ENCODE measurements at regions not wholly inside any gene's neighbourhood (a gene's known extent, or its start where the extent isn't known, plus 50 kb on each side); places are given as distances from the start of the nearest gene placed in this dataset.
A peak's percentile ranks its signal among the peaks of the same experiment; 100 is the strongest.

DNA sequence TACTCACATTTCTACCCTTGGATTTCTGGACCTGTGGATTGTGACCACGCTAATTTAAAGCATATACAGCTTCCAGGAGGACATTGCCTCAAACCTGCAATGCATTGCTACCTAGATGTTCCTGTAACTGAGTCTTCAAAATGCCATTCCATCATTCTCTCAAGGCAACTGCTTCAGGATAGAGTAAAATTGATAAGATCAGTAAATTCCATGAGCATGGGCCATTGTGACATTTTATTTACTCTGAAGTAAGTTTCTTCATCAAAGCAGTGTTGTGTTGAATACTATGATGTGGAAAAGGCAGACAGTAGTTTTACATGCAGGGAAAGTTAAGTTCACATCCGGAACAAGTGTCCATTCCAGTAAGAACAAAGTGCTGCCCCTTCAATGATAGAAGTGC lies 991.0 kb downstream of the ARAP2 start:
- ATAC-seq, result no peak
- intact Hi-C loops (cut with DNase I), result no loop called here

GRCh38 chr4:35286434-35286833 lies 957.9 kb downstream of the ARAP2 start:
- intact Hi-C loops (cut with DNase I), result no loop called here
- no peak for ATAC-seq
- DNase-seq (ENCODE audit: missing footprints), result no peak

More for the DNA sequence above, 991.0 kb downstream of the ARAP2 start:
- DNase-seq (ENCODE audit: missing footprints), result no peak

DNA sequence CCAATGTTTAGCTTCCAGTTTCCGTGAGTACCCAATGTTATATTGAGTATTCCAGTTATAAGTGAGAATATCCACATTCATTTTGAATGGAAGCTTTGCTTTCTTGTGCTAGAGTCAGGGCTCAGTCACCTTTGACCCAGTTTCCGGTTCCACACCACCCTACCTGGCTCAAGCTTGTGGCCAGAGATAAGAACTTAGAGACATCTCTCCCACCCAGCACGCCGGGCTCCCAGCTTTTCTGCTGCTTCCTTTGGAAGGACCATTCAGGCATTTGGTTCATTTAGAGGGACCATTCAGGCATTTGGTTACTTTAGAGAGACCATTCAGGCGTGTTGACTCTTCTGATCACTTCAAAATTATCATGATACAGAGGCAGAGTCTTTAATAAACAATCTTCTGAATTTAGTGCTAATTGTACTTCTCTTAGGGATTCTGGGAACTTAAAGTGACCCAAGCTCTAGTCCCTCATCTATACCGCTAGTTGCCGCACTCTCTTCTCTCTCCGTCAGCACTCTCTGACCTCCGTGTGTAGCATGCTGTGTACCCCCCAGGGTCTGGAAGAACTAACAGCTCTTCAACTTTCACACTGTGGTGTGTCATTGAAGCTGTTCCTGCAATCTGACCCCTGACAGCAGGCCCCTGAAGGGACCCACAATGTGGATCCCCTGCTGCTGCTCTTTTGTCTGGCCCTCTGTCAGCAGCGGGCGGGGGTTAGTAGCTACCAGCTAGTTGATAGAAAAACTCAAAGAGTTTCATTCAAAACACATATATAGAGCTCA lies 943.1 kb downstream of the ARAP2 start:
- intact Hi-C loops (cut with DNase I), result no loop called here
- peak; percentile 55 for DNase-seq (ENCODE audit: missing footprints)
- no peak for ATAC-seq

GRCh38 chr4:35315419-35315818 lies 928.9 kb downstream of the ARAP2 start:
- ATAC-seq, result no peak
- no peak for DNase-seq (ENCODE audit: missing footprints)
- intact Hi-C loops (cut with DNase I), result no loop called here

GRCh38 chr4:35325908-35326453 lies 918.3 kb downstream of the ARAP2 start:
- no peak for ATAC-seq

DNA sequence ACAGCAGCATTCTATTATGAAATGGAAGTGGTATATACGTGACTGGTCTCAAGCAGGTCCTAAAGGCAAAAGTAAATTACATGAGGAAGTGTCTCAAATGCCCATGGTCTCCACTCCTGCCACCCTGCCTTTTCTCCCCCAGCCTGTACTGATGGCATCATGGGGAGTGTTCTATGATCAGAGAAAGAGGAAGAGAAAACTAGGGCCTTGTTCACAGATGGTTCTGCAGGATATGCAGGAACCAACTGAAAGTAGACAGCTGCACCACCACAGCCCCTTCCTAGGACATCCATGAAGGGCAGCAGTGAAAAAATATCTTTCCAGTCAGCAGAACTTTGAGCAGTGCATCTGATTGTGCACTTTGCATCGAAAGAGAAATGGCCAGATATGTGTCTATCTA lies 901.5 kb downstream of the ARAP2 start:
- ATAC-seq, result no peak
- intact Hi-C loops (cut with DNase I), result no loop called here

More at GRCh38 chr4:35325908-35326453, 918.3 kb downstream of the ARAP2 start:
- intact Hi-C loops (cut with DNase I), result no loop called here
- DNase-seq (ENCODE audit: missing footprints), result no peak

GRCh38 chr4:35347276-35347675 lies 897.0 kb downstream of the ARAP2 start:
- ATAC-seq (no peak), DNase-seq (ENCODE audit: missing footprints) (no peak)
- intact Hi-C loops (cut with DNase I), result no loop called here

More for the DNA sequence above, 901.5 kb downstream of the ARAP2 start:
- no peak for DNase-seq (ENCODE audit: missing footprints)

DNA sequence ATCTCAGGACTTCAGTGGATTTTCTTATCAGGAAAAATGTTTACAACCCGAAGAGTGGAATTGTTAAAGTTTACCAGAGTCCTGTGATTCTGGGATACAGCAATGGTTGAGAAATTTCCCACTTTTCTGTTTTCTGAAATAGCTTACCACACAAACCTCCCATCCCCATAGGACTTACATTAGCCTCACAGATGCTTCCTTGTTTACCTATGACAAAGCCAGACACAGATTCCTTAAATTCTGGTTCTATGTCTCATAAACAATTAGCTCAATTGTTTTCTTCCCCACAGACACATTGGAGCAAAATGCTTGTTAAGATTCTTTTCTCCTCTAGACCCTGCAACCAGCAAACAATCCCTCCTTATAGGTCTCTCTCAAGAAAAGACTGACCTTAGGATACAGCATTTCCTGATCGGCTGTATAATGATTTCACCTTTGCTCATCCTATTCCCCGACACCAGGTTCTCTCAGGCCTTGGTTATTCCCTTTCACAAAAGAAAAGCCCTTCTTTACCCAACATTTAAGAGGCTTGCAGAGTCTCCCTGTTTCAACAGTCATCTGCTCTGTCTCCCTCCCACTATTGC lies 886.2 kb downstream of the ARAP2 start:
- no peak for ATAC-seq

GRCh38 chr4:35364321-35364870 lies 879.9 kb downstream of the ARAP2 start:
- intact Hi-C loops (cut with DNase I), result no loop called here
- no peak for DNase-seq (ENCODE audit: missing footprints)
- no peak for ATAC-seq

More for the DNA sequence above, 886.2 kb downstream of the ARAP2 start:
- no peak for DNase-seq (ENCODE audit: missing footprints)
- intact Hi-C loops (cut with DNase I), result no loop called here

- intact Hi-C loops (cut with DNase I), result no loop called here
- DNase-seq (ENCODE audit: missing footprints), result no peak
- ATAC-seq, result no peak
Observed at GRCh38 chr4:35365186-35365585, 879.1 kb downstream of the ARAP2 start.

DNA sequence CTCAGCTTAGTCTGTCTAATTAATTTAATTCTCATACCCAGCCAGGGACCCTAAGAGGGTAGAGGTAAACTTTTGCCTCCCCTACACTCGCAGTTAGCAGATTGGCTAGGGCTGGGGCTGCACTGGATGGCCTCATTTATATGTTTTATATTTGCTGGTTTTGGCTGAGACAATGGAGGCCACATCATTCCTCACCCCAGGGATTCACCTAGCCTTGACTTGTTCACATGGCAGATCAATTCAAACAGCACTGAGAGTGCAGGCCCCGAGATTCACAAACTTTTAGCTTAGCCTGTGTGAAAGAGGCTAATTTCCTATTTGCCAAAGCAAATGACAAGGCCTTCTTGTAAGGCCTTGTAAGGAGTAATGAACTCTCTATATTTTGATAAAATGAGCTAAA lies 844.4 kb downstream of the ARAP2 start:
- intact Hi-C loops (cut with DNase I), result no loop called here
- DNase-seq (ENCODE audit: missing footprints), result no peak

DNA sequence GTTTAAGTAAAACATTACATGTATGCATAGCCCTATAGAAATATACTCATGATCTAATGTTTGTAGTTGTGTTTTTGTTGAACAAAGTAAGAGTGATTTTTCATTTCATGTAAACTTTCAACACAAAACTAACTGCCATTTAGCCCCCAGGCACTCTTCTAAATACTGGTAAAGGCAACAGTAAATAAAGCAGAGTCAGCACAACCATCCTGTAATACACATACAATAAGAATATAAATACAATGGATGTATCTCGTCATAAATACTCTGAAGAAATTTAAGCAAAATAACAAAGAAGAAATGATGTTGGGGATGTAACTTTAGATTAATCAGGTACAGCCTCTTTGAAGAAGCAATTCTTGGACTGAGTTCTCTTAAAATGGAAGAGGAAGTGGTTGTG lies 821.2 kb downstream of the ARAP2 start:
- intact Hi-C loops (cut with DNase I), result no loop called here
- ATAC-seq (no peak), DNase-seq (ENCODE audit: missing footprints) (no peak)

More for the DNA sequence above, 844.4 kb downstream of the ARAP2 start:
- ATAC-seq, result no peak

DNA sequence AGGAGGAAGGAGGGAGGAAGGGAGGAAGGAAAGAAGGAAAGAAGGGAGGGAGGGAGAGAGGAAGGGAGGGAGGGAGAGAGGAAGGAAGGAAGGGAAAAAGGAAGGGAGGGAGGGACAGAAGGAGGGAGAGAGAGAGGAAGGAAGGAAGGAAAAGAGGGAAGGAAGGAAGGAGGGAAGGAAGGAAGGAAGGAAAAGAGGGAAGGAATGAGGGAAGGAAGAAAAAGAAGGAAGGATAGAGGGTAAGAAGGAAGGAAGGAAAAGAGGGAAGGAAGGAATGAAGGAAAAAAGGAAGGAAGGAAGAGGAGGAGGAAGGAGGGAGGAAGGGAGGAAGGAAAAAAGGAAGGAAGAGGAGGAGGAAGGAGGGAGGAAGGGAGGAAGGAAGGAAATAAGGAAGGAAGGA lies 796.8 kb downstream of the ARAP2 start:
- DNase-seq (ENCODE audit: missing footprints) (no peak), ATAC-seq (no peak)
- intact Hi-C loops (cut with DNase I), result no loop called here

GRCh38 chr4:35459045-35459444 lies 785.3 kb downstream of the ARAP2 start:
- DNase-seq (ENCODE audit: missing footprints) (no peak), ATAC-seq (no peak)
- intact Hi-C loops (cut with DNase I), result no loop called here

DNA sequence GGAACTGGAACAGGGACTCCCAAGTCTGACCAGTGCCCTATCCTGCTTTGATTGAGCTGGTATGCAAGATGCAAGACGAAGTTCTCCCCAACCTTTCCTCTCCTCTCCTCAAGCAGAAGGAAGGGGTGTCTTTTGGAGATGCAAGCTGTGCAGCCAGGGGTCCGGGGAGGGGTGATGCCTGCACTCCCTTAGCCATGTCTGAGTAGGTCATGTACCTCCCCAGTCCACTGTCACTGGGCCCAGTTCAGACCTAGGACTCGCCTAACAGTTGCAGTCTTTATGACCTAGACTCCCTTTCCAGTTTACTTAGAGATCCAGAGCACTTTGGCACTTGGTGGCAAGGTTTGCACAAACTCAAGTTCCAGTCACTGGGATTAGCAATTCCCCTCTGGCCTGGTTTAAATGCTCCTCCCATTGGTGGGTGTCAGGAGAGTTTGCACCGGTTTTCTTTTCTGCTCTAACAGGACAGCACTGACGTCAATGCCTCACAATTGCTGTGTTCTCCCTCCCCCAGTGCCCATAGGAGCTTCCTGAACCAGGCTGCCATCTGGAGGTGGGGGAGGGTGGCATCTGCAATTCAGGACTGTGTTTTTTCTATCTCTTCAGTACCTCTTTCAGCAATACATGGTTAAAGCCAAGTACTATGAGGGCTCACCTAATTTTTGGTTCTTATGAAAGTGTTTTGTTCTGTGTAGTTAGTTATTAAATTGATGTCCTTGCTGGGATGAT lies 782.2 kb downstream of the ARAP2 start:
- intact Hi-C loops (cut with DNase I), result no loop called here
- ATAC-seq (no peak), DNase-seq (ENCODE audit: missing footprints) (no peak)

DNA sequence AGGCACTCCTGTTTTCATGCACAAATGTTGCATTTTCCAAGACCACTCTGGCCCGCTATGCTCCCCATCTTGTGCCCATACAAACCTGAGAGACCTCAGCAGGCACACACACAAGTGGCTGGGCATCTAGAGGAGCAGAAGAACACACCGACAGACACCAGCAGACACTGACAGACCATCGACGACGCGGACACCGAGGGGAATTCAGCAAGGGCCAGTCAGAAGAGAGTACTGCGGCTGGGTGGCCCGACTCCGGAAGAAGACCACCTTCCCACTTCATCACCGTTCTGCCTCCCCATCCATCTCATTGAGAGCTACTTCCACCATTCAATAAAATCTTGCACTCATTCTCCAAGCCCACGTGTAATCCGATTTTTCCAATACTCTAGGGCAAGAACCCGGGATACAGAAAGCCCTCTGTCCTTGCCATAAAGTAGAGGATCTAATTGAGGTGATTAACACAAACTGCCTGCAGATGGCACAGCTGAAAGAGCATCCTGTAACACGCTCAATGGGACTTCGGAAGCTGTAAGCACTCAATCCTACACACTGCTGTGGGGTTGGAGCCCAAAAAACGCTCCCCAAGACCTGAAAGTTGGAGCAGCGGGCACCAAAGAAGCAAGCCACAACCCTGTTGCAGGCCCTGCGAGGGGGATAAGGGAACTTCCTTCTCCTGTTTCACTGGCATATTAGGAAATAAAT lies 780.9 kb downstream of the ARAP2 start:
- ATAC-seq, result no peak
- DNase-seq (ENCODE audit: missing footprints), result no peak
- intact Hi-C loops (cut with DNase I), result no loop called here

GRCh38 chr4:35464964-35465528 lies 779.3 kb downstream of the ARAP2 start:
- DNase-seq (ENCODE audit: missing footprints) (no peak), ATAC-seq (no peak)
- intact Hi-C loops (cut with DNase I), result no loop called here

- no peak for DNase-seq (ENCODE audit: missing footprints)
- ATAC-seq, result no peak
- intact Hi-C loops (cut with DNase I), result no loop called here
Observed at GRCh38 chr4:35491093-35491492, 753.2 kb downstream of the ARAP2 start.
